ENCODE measurements at regions not wholly inside any gene's neighbourhood (a gene's known extent, or its start where the extent isn't known, plus 50 kb on each side); places are given as distances from the start of the nearest gene placed in this dataset.
"Not testable (repeated sequence)": the region's sequence is repeated elsewhere in the genome, so short reads cannot be mapped to it uniquely, and the experiment has no call there.

DNA sequence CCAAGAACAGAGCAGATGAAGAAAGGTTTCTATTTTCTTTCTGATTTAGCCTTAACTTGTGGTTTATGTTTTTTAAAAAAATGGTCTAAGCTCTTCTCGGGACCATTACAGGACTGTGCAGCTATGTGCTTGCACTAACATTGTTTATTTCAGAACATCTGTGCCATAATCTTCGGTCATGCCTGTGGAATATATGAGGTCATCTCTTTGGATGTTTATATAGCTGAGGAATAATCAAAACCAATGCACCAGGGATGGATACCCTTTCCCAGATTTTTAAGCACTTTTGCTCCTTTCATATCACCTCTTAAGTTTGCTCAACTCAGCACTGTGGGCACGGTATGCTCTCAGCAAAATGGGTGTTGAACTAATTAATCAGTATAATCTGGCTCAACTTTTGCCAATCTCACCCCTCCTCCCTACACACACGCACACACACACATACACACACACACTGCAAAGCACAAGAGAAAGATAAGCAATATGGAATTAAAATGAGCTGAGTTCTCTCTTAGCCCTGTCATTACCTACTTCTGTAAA, 268.5 kb upstream of the TMC3 start:
- Histone ChIP-seq H3K9me3 (ENCODE audit: control insufficient read depth, insufficient read depth, low read length) (no peaks in the 10 kb centered on the region), H3K4me3 (ENCODE audit: low read length) (no peak overlapping the region), H3K4me1 (ENCODE audit: control insufficient read depth, insufficient read depth, low read length) (no peaks in the 10 kb centered on the region), H3K27me3 (ENCODE audit: control insufficient read depth, insufficient read depth, low read length) (no peaks in the 10 kb centered on the region), H3K36me3 (ENCODE audit: control insufficient read depth, insufficient read depth, low read length) (no peaks in the 10 kb centered on the region), H3K27ac (ENCODE audit: low read length) (no peak overlapping the region)
- no peak for DNase-seq (ENCODE audit: low read depth, low spot score)
- WGBS (ENCODE audit: insufficient coverage, insufficient read length): no CpG with 5 or more reads among the region's 4 CpGs

GRCh38 chr15:81636064-81636463, 262.1 kb upstream of the TMC3 start:
- not testable (repeated sequence) for H3K9me3 ChIP-seq (ENCODE audit: control insufficient read depth, insufficient read depth, low read length); H3K4me1 ChIP-seq (ENCODE audit: control insufficient read depth, insufficient read depth, low read length); H3K27me3 ChIP-seq (ENCODE audit: control insufficient read depth, insufficient read depth, low read length); H3K36me3 ChIP-seq (ENCODE audit: control insufficient read depth, insufficient read depth, low read length); H3K27ac ChIP-seq (ENCODE audit: low read length); DNase-seq (ENCODE audit: low read depth, low spot score); H3K4me3 ChIP-seq (ENCODE audit: low read length)
- WGBS (ENCODE audit: insufficient coverage, insufficient read length): no CpG with 5 or more reads among the region's 2 CpGs

GRCh38 chr15:81633889-81634288, 259.9 kb upstream of the TMC3 start:
- Histone ChIP-seq H3K9me3 (ENCODE audit: control insufficient read depth, insufficient read depth, low read length) (no peaks in the 10 kb centered on the region), H3K4me1 (ENCODE audit: control insufficient read depth, insufficient read depth, low read length) (no peaks in the 10 kb centered on the region), H3K4me3 (ENCODE audit: low read length) (no peak overlapping the region), H3K27ac (ENCODE audit: low read length) (no peak overlapping the region), H3K27me3 (ENCODE audit: control insufficient read depth, insufficient read depth, low read length) (no peaks in the 10 kb centered on the region), H3K36me3 (ENCODE audit: control insufficient read depth, insufficient read depth, low read length) (no peaks in the 10 kb centered on the region)
- no CpG with 5 or more reads among the region's 6 CpGs for WGBS (ENCODE audit: insufficient coverage, insufficient read length)
- DNase-seq (ENCODE audit: low read depth, low spot score): peak; percentile 13

GRCh38 chr15:81625896-81626295, 251.9 kb upstream of the TMC3 start:
- no peak overlapping the region for H3K27ac ChIP-seq (ENCODE audit: low read length)
- DNase-seq (ENCODE audit: low read depth, low spot score): no peak
- H3K36me3 ChIP-seq (ENCODE audit: control insufficient read depth, insufficient read depth, low read length): no peaks in the 10 kb centered on the region
- H3K4me1 ChIP-seq (ENCODE audit: control insufficient read depth, insufficient read depth, low read length): no peaks in the 10 kb centered on the region
- no peak overlapping the region for H3K4me3 ChIP-seq (ENCODE audit: low read length)
- no peaks in the 10 kb centered on the region for H3K27me3 ChIP-seq (ENCODE audit: control insufficient read depth, insufficient read depth, low read length)
- no CpG with 5 or more reads among the region's 2 CpGs for WGBS (ENCODE audit: insufficient coverage, insufficient read length)
- no peaks in the 10 kb centered on the region for H3K9me3 ChIP-seq (ENCODE audit: control insufficient read depth, insufficient read depth, low read length)

DNA sequence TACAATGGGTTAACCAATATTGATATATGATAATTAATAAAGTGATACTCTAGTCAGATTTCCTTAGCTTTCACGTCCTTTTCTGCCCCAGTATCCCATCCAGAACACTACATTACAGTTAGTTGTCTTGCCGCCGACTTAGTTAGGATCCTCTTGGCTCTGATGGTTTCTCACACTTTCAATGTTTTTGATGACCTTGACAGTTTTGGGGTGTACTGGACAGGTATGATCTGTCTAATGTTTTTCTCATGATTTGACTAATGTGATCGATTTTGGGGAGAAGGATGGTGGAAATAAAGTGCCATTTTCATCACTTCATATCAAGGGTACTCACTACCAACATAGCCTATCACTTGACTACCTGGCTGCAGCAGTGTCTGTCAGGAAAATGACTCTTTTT, 245.0 kb upstream of the TMC3 start:
- whole genome bisulfite sequencing (ENCODE audit: insufficient coverage, insufficient read length): no CpG with 5 or more reads among the region's 4 CpGs
- no peak overlapping the region for H3K27ac ChIP-seq (ENCODE audit: low read length)
- DNase-seq (ENCODE audit: low read depth, low spot score): no peak
- no peaks in the 10 kb centered on the region for H3K9me3 ChIP-seq (ENCODE audit: control insufficient read depth, insufficient read depth, low read length)
- no peak overlapping the region for H3K4me3 ChIP-seq (ENCODE audit: low read length)
- H3K4me1 ChIP-seq (ENCODE audit: control insufficient read depth, insufficient read depth, low read length): no peaks in the 10 kb centered on the region
- no peaks in the 10 kb centered on the region for H3K36me3 ChIP-seq (ENCODE audit: control insufficient read depth, insufficient read depth, low read length)
- H3K27me3 ChIP-seq (ENCODE audit: control insufficient read depth, insufficient read depth, low read length): no peaks in the 10 kb centered on the region

- Histone ChIP-seq H3K36me3 (ENCODE audit: control insufficient read depth, insufficient read depth, low read length) (no peaks in the 10 kb centered on the region), H3K27me3 (ENCODE audit: control insufficient read depth, insufficient read depth, low read length) (no peaks in the 10 kb centered on the region), H3K27ac (ENCODE audit: low read length) (no peak overlapping the region), H3K4me3 (ENCODE audit: low read length) (no peak overlapping the region), H3K4me1 (ENCODE audit: control insufficient read depth, insufficient read depth, low read length) (peaks cover 2% of the 10 kb centered on the region), H3K9me3 (ENCODE audit: control insufficient read depth, insufficient read depth, low read length) (no peaks in the 10 kb centered on the region)
- WGBS (ENCODE audit: insufficient coverage, insufficient read length): no CpG with 5 or more reads among the region's 2 CpGs
- peak; percentile 22 for DNase-seq (ENCODE audit: low read depth, low spot score)
Measured at GRCh38 chr15:81612631-81613030, 238.6 kb upstream of the TMC3 start.

GRCh38 chr15:81611679-81612078, 237.7 kb upstream of the TMC3 start:
- no peak for DNase-seq (ENCODE audit: low read depth, low spot score)
- no peaks in the 10 kb centered on the region for H3K9me3 ChIP-seq (ENCODE audit: control insufficient read depth, insufficient read depth, low read length)
- H3K4me3 ChIP-seq (ENCODE audit: low read length): no peak overlapping the region
- no peaks in the 10 kb centered on the region for H3K36me3 ChIP-seq (ENCODE audit: control insufficient read depth, insufficient read depth, low read length)
- no peak overlapping the region for H3K27ac ChIP-seq (ENCODE audit: low read length)
- peaks cover 2% of the 10 kb centered on the region for H3K4me1 ChIP-seq (ENCODE audit: control insufficient read depth, insufficient read depth, low read length)
- WGBS (ENCODE audit: insufficient coverage, insufficient read length): no CpG with 5 or more reads among the region's 4 CpGs
- no peaks in the 10 kb centered on the region for H3K27me3 ChIP-seq (ENCODE audit: control insufficient read depth, insufficient read depth, low read length)

GRCh38 chr15:81608309-81608829, 234.4 kb upstream of the TMC3 start:
- no peak for DNase-seq (ENCODE audit: low read depth, low spot score)
- Histone ChIP-seq H3K9me3 (ENCODE audit: control insufficient read depth, insufficient read depth, low read length) (no peaks in the 10 kb centered on the region), H3K27me3 (ENCODE audit: control insufficient read depth, insufficient read depth, low read length) (no peaks in the 10 kb centered on the region), H3K27ac (ENCODE audit: low read length) (no peak overlapping the region), H3K4me1 (ENCODE audit: control insufficient read depth, insufficient read depth, low read length) (peaks cover 2% of the 10 kb centered on the region), H3K36me3 (ENCODE audit: control insufficient read depth, insufficient read depth, low read length) (no peaks in the 10 kb centered on the region), H3K4me3 (ENCODE audit: low read length) (no peak overlapping the region)
- no CpG with 5 or more reads among the region's 2 CpGs for WGBS (ENCODE audit: insufficient coverage, insufficient read length)

DNA sequence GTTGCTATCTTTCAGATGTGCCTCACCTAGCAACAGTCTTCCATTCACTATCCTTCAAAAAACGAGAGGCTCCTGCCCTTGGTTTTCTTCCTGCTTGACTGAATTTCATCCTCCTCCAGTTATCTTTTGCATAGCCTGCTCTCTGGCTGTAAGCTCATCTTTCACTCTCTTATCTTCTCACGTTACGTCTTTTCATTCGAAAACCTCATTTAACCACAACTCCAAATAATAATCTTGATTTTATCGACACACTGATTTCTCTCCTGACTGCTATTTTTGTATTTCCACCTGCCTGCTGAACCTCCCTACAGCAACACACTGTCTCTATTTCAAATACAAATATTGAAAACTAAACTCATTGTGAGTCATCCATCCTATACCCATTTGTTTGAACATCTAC, 230.7 kb upstream of the TMC3 start:
- no peak for DNase-seq (ENCODE audit: low read depth, low spot score)
- Histone ChIP-seq H3K4me1 (ENCODE audit: control insufficient read depth, insufficient read depth, low read length) (no peaks in the 10 kb centered on the region), H3K4me3 (ENCODE audit: low read length) (no peak overlapping the region), H3K36me3 (ENCODE audit: control insufficient read depth, insufficient read depth, low read length) (no peaks in the 10 kb centered on the region), H3K9me3 (ENCODE audit: control insufficient read depth, insufficient read depth, low read length) (no peaks in the 10 kb centered on the region), H3K27me3 (ENCODE audit: control insufficient read depth, insufficient read depth, low read length) (no peaks in the 10 kb centered on the region), H3K27ac (ENCODE audit: low read length) (no peak overlapping the region)
- WGBS (ENCODE audit: insufficient coverage, insufficient read length): 100% methylated on average over 4 of the region's 5 CpGs

DNA sequence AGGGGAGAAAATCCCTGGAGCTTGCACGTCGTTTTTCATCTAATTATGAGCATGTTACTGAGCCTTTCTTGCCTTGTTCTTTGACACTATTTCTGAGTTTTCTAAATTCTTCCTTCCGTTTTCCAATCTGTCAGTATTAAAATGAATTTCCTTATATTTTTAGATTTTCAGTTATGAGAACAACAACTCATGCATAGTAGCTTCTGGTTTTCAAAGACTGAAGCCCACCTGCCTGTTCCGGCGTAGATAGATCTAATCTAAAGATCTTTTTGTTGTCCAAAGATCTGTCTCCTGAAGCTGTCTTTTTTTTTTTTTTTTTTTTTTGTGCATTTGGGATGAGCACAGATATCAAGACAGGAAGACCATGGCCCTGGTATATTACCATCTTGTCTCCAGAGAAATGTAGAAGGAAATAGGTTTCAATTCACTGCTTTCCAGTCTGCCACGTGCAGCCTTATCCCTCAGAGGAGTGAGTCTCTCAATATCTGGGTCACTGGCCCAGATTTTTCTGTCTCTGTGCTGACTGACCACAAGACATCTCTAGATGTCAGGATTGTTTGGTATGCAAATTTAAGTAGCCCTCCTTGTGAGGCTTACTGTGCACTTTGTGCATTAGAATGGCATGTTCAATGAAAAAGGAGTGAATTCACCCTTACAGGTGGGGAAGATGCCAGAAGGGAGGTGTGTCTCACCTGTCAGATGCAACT, 222.3 kb upstream of the TMC3 start:
- Histone ChIP-seq H3K4me3 (ENCODE audit: low read length) (no peak overlapping the region), H3K27ac (ENCODE audit: low read length) (no peak overlapping the region), H3K27me3 (ENCODE audit: control insufficient read depth, insufficient read depth, low read length) (no peaks in the 10 kb centered on the region), H3K9me3 (ENCODE audit: control insufficient read depth, insufficient read depth, low read length) (no peaks in the 10 kb centered on the region), H3K36me3 (ENCODE audit: control insufficient read depth, insufficient read depth, low read length) (no peaks in the 10 kb centered on the region), H3K4me1 (ENCODE audit: control insufficient read depth, insufficient read depth, low read length) (no peaks in the 10 kb centered on the region)
- no peak for DNase-seq (ENCODE audit: low read depth, low spot score)
- no CpG with 5 or more reads among the region's 6 CpGs for WGBS (ENCODE audit: insufficient coverage, insufficient read length)

DNA sequence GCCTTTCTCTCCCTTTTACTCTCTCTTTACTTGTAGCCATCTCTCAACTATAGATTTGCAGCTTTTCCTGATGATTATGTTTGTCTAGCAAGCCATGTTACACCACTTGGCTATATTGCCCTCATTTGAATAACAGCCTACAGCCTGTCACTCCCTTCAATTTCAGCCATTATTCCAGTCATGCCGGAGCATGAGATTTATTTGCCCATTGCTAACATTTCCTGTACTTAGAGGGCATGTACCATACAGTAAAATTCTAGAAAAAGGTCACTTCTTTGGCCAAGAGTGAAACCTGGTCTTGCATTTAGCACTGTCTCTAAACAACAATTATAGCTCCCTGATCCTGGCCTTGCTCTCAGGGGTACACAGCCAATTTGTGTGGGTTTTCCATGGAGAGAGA, 221.7 kb upstream of the TMC3 start:
- Histone ChIP-seq H3K36me3 (ENCODE audit: control insufficient read depth, insufficient read depth, low read length) (no peaks in the 10 kb centered on the region), H3K9me3 (ENCODE audit: control insufficient read depth, insufficient read depth, low read length) (no peaks in the 10 kb centered on the region), H3K4me3 (ENCODE audit: low read length) (no peak overlapping the region), H3K27me3 (ENCODE audit: control insufficient read depth, insufficient read depth, low read length) (no peaks in the 10 kb centered on the region), H3K4me1 (ENCODE audit: control insufficient read depth, insufficient read depth, low read length) (no peaks in the 10 kb centered on the region), H3K27ac (ENCODE audit: low read length) (no peak overlapping the region)
- no CpG with 5 or more reads among the region's 1 CpG for WGBS (ENCODE audit: insufficient coverage, insufficient read length)
- DNase-seq (ENCODE audit: low read depth, low spot score): no peak
